NCI-H748 (cell line): ENCODE measurements at regions not wholly inside any gene's neighbourhood (a gene's known extent, or its start where the extent isn't known, plus 50 kb on each side); places are given as distances from the start of the nearest gene placed in this dataset.

Source experiments
- DNase-seq: peaks from one replicate; lab custom pipeline; 2025; ENCODE audit not compliant: unreplicated experiment; lab: John Stamatoyannopoulos, UW

DNA sequence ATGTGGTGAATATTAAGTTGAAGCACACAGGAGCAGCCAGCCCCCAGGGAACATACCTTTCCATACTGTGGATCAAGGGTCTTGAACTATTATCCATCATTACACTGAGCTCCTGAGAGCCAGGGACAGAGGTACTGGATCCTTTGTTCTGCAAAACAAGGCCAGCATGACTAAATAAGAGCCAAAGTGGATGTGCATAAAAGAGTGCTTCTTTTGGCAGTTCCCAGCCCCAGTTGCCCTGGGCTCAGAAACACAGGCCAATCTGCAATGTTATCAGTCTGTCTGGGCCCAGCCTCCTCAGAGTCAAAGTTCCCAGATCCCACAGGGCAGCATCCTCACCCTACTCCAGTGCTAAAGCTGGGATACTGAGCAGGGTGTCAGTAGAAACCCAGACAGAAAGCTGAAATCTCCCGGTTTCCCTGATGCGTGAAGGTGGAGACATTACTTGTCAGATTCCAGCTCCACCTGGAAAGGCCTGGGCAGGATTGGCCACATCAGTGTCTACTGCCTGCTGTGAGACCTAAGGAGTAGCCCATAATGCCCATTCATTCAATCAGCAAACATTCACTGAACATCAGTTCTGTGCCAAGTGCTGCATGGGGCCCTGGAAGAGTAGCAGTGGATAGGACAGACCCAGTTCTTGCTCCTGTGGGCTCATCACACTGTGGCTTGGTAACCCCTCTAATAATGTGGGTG lies 342.7 kb downstream of the CXCL12 start:
- no peak for DNase-seq

DNA sequence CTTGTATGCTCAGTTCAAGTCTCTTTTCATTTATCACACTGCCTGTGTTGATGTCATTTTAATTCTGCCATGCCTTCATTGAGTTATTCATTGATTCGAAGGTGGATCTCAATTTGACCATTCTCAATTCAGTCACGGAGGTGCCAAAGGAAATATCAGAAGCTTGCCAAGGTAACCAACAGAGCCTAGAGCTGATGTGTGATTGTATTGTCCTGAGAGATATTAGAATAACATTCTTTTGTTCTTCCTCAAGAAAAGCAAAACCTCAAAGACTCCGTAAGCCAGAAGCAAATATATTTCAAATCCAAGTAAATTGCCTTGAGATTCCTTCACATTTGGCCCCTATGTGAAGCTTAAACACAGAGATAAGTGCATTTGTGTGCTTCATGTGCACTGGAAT lies 345.3 kb downstream of the CXCL12 start:
- no peak for DNase-seq

DNA sequence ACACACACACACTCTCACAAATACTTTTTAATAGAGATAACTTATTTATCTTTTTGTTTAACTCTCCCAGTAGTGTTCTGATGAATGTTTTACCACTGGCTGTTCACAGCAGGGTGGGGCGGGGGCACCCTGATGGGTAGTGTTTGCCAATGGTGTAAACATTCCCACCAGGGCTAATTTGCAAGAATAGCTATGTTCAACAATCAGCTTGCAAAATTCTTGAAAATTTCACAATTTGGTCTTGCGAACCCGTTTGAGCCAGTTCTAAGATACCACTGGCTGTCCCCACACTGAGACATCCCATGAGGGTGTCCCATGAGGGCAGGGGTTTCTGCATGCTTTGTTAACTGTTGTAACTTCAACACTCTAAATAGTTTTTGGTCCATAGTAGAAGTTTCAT lies 348.5 kb downstream of the CXCL12 start:
- DNase-seq, result no peak

DNA sequence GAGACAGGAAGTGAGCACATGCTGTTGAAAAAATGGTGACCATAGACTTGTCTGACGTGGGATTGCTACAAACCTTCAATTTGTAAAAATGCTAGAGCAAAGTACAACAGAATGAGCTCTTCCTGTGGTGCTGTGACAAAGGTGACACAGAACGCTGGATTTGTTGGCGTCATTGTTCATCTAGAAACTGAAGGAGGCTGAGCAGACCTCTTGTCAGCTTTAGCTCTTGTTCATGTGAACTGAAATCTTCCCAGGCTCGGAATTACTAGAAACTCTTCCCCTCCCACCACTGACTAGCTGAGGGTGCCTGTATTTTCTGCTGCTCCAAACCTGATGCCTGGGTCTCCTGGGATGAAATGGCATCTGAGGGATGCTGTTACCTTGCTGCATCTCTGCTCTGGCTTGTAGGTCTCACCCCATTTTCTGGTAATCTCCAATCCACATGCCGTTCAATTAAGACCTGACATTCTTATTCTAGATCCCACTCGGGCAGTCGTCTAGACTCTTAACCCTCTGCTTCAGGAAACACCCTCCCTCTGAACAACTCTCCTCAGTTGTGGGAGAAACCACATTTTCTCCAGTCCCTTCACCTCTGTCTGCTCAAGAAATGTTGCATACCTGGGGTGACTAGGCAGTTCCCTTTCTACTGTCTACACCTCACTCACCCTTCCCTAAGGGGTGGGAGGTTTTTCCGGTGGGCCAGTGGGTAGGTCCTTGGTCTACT lies 349.3 kb downstream of the CXCL12 start:
- no peak for DNase-seq

DNA sequence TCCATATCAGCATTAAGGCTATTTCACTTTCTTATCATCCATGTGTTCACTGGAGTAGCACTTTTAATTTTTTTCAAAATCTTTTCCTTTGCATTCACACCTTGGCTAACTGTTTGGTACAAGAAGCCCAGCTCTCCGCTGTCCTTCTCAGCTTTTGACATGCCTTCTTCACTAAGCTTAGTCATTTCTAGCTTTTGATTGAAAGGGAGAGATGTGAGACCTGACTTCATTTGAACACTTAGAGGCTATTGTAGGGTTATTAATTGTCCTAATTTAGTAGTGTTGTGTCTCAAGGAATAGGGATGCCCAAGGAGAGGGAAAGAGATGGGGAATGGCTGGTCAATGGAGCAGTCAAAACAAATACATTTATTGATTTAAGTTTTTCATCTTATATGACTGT lies 350.0 kb downstream of the CXCL12 start:
- DNase-seq, result no peak

DNA sequence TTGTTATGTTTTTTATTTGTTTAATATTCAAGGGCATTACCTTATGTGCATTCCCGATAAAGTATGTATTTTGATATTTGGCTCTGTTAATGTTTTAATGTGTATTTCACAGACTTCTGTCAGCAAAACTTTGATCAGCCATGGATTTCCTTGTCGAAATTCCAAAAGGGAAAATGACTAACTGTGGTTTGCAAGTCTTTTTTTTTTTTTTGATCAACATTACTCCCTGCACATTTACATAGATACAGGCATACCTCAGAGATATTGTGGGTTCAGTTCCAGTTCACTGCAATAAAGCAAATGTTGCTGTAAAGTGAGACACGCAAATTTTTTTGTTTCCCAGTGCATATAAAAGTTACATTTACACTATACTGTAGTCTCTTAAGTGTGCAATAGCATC lies 351.9 kb downstream of the CXCL12 start:
- no peak for DNase-seq

DNA sequence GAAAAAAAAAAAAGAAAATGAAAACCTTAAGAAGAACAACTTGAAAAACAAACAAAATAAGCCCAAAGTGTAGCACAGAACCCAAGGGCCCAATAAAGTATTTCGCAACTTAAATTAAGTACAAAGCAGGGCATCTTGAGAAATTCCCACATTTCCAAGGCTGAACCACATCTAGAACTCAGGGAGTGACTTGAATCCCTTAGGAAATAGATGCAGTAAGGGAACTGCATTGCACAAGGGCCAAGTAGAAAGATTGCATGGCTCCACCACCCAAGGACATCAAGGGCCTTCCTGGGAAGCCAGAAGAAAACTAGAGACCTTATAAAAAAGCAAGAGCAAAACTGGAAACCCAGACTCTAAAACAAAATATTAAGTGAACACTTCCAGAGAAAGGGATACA lies 352.7 kb downstream of the CXCL12 start:
- DNase-seq, result no peak

DNA sequence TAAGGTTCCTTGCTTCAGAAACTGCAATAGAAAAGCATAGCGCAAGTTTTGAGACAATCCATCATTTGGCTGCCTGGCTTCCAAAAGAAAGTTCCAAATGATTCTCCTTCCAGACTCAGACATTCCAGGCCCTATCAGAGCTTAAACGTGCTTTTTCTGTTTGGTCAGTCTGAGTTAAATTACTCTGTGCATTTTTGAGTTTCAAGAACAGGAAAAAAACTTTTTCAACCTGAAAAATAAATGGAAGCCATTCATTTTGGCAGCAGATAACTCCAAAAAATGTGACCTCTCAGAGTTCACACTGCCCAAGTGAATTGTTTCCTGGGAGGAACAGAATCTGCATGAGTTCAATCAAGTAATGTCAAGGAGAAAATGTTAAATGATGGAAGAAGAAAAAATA lies 354.2 kb downstream of the CXCL12 start:
- DNase-seq, result no peak

DNA sequence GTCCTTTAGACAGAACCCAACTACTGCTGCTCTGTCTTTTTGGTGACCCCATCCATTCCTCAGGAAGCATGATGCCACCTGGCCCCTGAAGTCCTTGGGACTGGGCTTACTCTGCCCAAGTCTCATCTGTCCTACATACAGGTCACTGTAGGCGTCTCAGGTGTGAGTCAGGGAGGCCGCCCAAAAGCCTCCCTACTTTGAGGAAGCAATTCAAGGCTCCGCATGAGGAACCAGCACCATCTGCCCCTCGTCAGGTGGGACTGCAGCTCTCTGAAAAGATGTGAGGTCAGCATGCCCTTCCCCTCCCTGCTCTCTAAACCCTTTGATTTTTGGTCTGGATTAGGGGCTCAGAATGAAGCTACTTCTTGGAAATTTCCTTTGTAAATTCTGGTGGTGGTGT lies 354.8 kb downstream of the CXCL12 start:
- no peak for DNase-seq

DNA sequence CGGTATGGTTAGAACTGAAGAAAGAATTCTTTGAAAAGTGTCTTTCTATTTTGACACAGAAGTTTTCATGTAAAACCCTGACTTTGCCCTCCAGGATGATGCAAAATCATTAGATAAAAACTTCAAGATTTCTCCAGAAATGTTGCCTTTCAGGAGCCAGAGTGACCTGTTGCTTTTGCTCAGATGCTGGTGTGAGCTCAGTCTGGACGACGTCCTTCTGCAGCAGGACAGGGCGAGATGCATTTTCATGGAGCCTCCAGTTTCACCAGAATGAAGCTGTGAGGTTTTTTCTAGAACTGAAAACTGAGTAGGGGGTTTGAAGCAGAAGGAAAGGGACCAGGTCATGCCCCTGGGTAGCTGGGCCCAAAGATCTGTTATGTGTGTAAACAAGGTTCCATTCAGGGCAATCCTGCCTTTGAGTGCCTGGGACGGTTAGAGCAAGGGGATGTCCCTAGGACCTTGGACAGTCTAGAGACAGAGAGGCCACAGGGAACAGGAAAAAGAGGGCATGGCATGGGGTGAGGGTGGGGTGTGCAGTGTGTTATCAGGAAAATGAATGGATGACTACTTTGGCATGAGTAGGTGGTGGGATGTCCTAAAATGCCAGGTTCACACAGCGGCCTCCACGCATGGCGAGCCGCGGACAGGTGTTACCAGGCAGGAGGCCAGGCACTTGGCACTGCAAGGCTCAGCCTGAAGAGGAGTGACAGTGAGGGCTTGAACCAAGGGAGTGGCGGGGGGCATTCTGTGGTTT lies 356.3 kb downstream of the CXCL12 start:
- no peak for DNase-seq

DNA sequence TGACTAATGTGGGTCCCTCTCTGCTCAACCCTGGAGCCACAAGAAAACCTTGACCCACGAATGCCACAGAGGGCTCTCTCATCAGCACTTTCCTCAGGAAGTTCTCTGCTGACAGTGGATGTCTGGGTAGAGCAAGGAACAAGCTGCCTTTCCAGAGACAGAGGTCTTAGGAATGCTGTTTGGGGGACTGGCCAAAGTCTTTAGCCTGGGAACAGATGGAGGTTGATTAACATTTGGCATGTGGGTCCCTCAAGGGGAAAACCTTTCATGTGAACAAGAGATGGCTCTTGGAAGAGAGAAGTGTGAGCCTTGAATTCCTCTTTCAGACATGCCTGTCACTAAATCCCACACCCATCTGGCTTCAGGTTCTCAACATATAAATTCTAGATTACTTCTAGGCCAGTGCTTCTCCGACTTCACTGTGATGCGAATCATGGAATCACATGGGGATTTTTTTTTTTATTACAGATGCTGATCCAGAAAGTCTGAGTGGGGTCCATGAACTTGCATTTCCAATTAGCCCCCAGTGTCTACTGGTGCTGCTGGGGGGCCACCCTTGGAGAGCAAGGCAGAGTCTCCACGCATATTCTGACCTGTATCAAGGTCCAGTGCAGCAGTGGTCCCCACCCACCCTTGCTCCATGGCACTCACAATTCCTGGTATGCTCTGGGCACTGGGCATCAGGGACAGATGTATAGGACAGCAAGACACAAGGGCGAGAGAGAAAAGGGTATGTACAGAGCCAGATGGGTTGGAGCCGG lies 360.4 kb downstream of the CXCL12 start:
- DNase-seq, result no peak

DNA sequence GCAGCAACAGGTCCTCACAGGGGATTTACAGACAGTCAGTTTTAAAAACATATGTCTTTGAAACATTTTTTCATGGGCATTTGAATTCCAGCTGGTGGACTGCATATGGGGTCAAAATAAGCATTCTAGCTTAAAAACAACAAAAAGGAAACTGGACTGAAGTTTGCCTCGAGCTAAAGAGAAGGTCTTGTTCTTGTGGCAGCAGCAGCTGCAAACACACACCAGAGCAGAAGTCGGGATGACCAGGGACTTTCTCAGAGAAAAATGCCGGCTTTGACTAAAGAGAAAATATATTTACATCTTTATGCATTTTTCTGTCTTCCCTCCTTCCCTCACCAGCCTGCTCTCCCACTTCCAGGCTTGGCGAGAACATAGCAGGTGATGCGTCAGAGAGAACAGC lies 361.4 kb downstream of the CXCL12 start:
- no peak for DNase-seq

DNA sequence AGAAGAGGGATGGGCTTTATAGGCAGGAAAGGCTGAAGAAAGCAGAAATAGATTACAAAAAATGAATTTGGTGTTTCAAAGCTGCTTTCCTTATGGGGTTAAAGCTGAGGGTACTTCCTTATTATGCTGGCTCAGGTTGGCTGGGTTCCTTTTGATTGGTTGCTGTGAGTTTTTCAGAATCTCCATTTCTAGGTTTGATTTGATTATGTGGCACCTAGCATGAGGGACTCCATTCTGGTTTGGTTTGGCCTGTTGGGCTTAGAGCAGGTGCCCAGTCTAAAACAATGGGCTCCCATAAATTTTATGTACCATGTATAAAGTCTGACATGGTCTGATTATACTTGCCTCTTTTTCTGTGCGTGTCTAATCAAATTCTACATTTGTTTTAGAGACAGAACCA lies 362.7 kb downstream of the CXCL12 start:
- DNase-seq, result no peak

DNA sequence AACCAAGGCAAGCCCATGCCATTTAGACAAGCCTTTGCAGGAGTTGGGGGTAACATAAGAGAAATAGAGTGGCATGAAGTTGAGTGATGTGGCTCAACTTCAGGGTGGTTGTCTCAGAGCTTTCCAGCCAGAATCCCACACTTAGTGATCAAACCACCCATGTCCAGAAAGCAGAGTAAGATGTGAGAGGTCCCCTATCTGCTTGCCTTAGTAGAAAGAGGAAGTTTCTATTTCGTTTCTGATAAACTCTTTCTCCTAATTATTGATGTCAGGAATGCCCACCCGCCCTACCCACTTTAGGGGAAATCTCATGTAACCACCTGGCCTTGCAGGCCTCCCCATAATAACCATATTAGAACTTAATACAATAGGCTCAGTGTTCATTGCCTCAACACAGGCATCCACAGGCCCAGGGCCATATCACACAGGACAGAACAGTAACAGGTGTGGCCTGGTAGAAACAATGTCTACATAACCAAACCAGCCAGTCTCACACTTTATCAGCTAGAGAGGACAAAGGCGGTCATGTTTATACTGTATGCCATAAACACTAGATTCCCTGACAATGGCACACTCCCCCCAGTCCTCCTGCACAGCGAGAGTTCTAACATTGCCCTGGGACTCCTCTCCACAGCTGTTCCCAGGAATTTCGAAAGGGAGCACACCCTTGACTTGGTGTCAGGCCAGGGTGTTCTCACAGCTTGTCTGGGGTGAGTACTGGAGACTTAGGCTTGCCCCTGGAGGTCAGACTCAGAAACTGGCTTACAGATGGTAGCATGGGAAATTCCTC lies 364.4 kb downstream of the CXCL12 start:
- DNase-seq, result no peak

DNA sequence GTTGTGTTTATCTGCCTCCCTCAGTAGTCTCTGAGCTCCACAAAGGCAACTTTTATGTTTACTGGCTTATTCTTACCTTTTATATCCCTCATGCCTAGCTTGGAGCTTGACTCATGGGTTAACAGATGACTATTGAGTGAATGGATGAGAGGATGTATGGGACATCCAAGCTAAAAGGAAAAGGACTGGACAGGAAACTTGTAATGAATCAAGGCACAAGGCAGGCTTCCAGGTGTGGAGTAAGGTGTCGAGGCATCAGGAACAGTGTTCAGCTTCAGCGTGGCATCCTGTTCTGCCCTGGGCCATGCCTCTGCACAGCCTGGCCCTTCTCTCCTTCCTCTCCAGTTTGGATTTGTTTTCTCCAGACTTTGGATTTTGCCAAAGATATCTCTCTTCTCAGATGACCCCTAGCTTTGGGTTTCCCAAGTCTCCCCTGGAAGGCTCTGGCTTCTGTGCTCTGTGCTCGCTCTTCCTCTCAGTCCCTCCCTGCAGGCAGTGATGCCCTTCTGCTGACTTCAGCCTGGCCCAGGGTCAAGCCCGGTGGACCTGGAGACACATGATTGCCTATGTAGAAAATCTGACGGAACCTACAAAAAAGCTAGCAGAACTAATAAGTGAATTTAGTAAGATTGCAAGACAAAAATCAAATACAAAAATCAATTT lies 367.3 kb downstream of the CXCL12 start:
- DNase-seq, result no peak

DNA sequence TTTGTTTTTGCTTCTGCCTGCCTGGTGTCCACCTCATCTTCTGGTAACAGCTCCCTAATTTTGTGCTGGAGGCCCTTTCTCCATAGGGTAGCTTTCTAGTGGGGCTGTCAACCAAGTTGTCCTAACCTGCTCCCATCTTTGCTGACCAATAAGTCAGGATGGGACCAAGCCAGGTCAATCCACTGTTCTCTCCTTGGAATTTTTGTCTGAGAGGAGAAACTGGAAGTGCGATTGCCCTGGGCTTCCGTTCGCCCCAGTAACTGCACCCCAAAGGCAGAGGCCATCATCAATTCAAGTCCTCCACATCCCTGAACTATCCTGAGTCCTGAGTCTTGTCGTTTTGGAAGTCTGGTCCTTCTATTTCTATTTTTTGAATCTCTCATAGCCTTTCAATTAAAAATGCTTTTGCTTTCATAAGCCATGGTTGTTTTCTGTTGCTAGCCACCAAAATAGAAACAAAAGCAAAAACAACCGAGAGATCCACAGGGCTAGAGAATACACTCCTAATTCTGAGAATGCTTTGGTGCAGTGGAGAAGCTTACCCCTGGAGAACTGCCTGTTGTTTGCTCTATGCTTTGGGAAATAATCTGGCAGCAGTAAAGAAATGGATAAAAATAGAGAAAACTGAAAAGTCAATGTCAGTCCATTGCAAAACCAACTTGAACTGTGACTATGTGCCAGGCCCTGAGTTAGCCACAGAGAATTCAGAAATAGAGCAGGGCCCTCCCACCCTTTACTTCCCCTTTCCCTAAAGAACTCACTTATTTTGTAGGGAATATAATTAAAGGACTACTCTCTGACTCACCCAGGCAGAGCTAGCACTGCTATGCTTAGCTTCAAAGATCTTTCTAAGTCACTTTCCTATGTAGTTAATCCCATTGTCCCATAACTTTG lies 368.1 kb downstream of the CXCL12 start:
- DNase-seq, result no peak

DNA sequence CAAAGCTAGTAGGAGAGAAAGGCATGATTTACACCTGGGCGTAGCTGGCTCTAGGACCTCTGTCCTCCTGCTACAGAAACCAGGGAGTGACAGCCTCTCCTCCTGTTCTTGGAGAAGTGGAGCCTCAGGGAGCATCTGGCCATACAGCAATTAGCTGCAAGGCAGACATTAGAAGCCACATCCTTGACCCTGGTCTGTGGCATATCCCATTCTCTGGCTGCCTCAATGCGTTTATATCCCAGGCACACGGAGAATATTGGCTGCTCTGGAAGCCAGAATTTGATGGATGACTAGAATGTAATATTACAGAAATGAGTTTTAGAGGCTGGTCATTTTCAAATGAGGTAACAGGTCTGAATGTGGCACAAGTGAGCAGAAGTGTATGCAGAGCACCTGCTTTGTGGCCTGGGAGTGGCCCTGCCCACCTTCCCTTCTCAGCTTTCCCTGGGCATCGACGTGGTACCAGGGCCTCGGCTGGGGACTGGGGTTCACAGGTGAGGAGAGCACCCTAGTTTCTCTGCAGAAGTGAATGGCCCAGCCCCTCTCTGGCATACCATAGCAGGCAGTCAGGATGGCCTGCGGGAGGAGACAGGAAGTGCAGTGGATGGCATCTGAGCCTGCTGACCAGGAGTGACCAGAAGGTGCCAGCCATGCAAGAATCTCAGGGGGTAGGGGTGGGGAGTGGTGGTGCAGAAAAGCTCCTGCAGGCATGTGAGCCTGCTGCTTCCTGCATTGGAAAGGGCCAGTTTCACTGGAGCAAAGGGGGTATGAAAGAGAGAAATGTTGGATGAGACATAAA lies 367.2 kb upstream of the ZNF32 start:
- DNase-seq, result no peak

DNA sequence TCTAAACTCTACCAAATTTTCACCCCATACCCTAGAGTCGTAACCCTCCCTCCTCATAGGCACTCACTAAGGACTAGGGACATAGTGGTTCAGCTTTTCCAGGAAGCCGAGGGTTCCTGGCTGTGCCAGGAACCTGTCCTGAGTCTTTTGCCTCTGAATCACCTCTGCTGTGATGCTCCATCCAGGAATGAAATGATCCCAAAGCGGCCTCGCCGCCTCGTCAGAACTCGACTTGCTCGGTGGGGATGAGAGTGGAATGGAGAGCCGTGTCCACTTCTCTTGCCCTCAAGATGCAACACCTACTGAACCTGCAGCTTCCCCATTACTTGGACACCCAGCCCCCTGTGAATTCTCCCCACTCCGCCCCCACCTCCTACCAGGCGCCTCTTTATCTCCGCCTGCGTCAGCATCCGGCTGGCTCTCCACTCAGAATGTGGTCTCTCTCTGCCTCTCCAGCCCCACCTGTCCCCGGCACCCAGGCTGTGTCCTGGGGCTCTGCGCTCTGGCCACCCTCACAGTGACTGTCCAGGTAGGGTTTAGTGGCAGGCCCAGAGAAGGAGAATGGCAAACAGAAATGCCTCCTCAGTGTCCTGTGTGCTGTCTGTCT lies 366.1 kb upstream of the ZNF32 start:
- no peak for DNase-seq
